AG04450 (cell line): ENCODE measurements at regions not wholly inside any gene's neighbourhood (a gene's known extent, or its start where the extent isn't known, plus 50 kb on each side); places are given as distances from the start of the nearest gene placed in this dataset.

Experiments used
- CTCF ChIA-PET: fragments of 300-600, 350-600 bp; formaldehyde crosslinking; extraction: SDS; loops from one replicate; lab custom pipeline; 2022; ENCODE audit warnings: antibody characterized with exemption, inconsistent platforms; lab: Charles Lee
- POLR2A ChIA-PET: fragments of 350-600 bp; formaldehyde crosslinking; extraction: SDS; loops from one replicate; lab custom pipeline; 2021; ENCODE audit warnings: antibody characterized with exemption, inconsistent platforms; lab: Yijun Ruan, JAX
- DNase-seq: peaks from one replicate; pipeline ENCODE4 v3.0.0-alpha.2; 2011; ENCODE audit warnings: low read depth, low spot score
- H3K27ac ChIP-seq: one replicate; pipeline ENCODE4 v1.5.1; 2012; ENCODE audit warnings: low read depth, low read length, control low read depth
- H3K27me3 ChIP-seq: one replicate; pipeline ENCODE4 v1.6.0; 2012; ENCODE audit warnings: low read length; ENCODE audit not compliant: control insufficient read depth, insufficient read depth
- H3K4me3 ChIP-seq: 2 replicates; pipeline ENCODE4 v1.5.1; 2011; ENCODE audit warnings: mild to moderate bottlenecking, low read depth, low read length, control low read depth
- H3K9me3 ChIP-seq: 2 replicates; pipeline ENCODE4 v1.5.1; 2012; ENCODE audit warnings: low read length; ENCODE audit not compliant: control insufficient read depth, insufficient read depth
- TF ChIP-seq, protein P1 (sequence below): IDR thresholded peaks from 2 replicates; pipeline ENCODE4 v1.5.1; 2011; ENCODE audit warnings: low read depth, low read length, control low read depth, inconsistent platforms

DNA sequence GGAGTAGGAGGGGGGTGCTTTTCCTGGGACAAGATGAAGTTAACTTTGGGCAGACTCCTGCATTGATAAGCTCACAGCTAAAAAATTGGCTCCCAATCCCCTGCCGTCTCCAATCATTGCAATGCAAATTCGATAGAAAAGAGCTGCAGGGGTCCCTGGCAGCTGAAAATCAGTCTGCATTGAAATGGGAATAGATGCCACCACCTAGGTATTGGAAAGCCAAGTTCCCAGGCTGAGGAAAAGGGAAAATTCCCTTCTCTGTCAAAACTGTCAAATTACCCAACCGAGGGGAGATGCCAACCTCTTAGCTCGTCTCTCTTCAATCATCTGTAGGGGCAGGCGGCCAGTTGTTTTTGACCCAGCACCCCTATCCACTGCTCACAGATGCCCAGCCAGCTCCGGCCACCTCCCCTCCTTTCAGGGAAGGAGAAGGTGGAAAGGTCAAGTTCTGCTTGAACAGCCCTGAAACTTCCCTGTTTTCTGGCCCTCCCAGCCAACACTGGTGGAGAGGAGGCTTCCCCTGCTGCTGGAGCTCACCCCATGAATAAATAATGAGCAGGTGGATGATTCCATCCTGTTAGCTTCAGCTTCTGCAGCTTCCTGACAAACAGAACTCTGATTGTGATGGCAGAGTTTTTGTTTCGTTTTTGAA lies 916.3 kb downstream of the TBC1D22A start:
- no peak overlapping the region for H3K4me3 ChIP-seq
- ChIA-PET POLR2A (no interaction called here), CTCF (no interaction called here)
- no peak overlapping the region for H3K27ac ChIP-seq
- TF ChIP-seq, protein P1, sequence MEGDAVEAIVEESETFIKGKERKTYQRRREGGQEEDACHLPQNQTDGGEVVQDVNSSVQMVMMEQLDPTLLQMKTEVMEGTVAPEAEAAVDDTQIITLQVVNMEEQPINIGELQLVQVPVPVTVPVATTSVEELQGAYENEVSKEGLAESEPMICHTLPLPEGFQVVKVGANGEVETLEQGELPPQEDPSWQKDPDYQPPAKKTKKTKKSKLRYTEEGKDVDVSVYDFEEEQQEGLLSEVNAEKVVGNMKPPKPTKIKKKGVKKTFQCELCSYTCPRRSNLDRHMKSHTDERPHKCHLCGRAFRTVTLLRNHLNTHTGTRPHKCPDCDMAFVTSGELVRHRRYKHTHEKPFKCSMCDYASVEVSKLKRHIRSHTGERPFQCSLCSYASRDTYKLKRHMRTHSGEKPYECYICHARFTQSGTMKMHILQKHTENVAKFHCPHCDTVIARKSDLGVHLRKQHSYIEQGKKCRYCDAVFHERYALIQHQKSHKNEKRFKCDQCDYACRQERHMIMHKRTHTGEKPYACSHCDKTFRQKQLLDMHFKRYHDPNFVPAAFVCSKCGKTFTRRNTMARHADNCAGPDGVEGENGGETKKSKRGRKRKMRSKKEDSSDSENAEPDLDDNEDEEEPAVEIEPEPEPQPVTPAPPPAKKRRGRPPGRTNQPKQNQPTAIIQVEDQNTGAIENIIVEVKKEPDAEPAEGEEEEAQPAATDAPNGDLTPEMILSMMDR = no peak
- H3K9me3 ChIP-seq = peaks cover 62% of the 10 kb centered on the region
- no peaks in the 10 kb centered on the region for H3K27me3 ChIP-seq
- no peak for DNase-seq

- no peak for DNase-seq
- TF ChIP-seq, protein P1 = no peak
- H3K9me3 ChIP-seq = peaks cover 63% of the 10 kb centered on the region
- ChIA-PET POLR2A (no interaction called here), CTCF (no interaction called here)
- no peak overlapping the region for H3K4me3 ChIP-seq
- no peak overlapping the region for H3K27ac ChIP-seq
- H3K27me3 ChIP-seq = no peaks in the 10 kb centered on the region
Measured at GRCh38 chr22:47678048-47678447, 915.6 kb downstream of the TBC1D22A start.

DNA sequence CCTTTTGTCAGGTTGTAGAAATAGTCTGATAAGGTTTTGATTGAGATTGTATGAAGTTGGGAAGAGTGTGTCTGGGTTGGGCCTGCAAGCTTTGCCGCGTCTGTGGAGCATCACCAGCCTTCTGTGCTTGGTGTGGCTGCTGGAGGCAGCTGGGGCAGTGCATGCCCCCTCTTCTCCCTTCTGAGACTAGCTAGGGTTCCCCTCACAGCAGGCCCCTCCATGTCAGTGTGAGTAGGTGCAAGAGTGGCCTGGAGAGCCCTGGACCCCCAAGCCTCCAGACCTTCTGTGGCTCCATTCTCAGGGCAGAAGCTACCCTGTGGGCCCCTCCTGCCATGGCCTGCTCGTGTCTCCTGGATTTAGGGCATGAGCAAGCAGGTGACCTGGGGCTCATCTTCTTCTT lies 914.2 kb downstream of the TBC1D22A start:
- TF ChIP-seq, protein P1 = no peak
- ChIA-PET POLR2A (no interaction called here), CTCF (no interaction called here)
- no peak for DNase-seq
- no peak overlapping the region for H3K4me3 ChIP-seq
- no peaks in the 10 kb centered on the region for H3K27me3 ChIP-seq
- H3K9me3 ChIP-seq = peaks cover 63% of the 10 kb centered on the region
- H3K27ac ChIP-seq = no peak overlapping the region

- TF ChIP-seq, protein P1 = no peak
- POLR2A ChIA-PET = no interaction called here
- Histone ChIP-seq H3K4me3 (no peak overlapping the region), H3K27me3 (no peaks in the 10 kb centered on the region), H3K9me3 (peaks cover 71% of the 10 kb centered on the region), H3K27ac (no peak overlapping the region)
- DNase-seq = no peak
- CTCF ChIA-PET = no interaction called here
Measured at GRCh38 chr22:47674600-47674999, 912.1 kb downstream of the TBC1D22A start.

GRCh38 chr22:47673557-47673956 lies 911.1 kb downstream of the TBC1D22A start:
- Histone ChIP-seq H3K27me3 (no peaks in the 10 kb centered on the region), H3K4me3 (no peak overlapping the region), H3K9me3 (peaks cover 70% of the 10 kb centered on the region), H3K27ac (no peak overlapping the region)
- ChIA-PET CTCF (no interaction called here), POLR2A (no interaction called here)
- no peak for DNase-seq
- TF ChIP-seq, protein P1 = no peak
